Astrocyte (in vitro differentiated cells and primary cell): ENCODE measurements at regions not wholly inside any gene's neighbourhood (a gene's known extent, or its start where the extent isn't known, plus 50 kb on each side); places are given as distances from the start of the nearest gene placed in this dataset.

Source experiments
- CTCF ChIP-seq: IDR thresholded peaks from 2 replicates; pipeline ENCODE4 v1.5.1; 2011; ENCODE audit warnings: low read depth, mild to moderate bottlenecking, inconsistent platforms, low read length, moderate library complexity; ENCODE audit not compliant: insufficient read depth
- EZH2 ChIP-seq: IDR thresholded peaks from 2 replicates; pipeline ENCODE4 v1.6.1; 2012; ENCODE audit warnings: mild to moderate bottlenecking, low read length, inconsistent platforms; ENCODE audit not compliant: insufficient read depth

GRCh38 chr4:112889619-112890527, 159.6 kb upstream of the ANK2 start:
- TF ChIP-seq CTCF (no peak), EZH2 (no peak)
